Mucosa of descending colon (tissue), 3 donors: ENCODE measurements at regions not wholly inside any gene's neighbourhood (a gene's known extent, or its start where the extent isn't known, plus 50 kb on each side); places are given as distances from the start of the nearest gene placed in this dataset.

ENCODE experiments used
- ATAC-seq: fragments of 200-7000 bp; cut with Tn5 transposase; one replicate; pipeline ENCODE4 v1.9.1; 2020; ENCODE audit warnings: mild to moderate bottlenecking, moderate library complexity
- DNase-seq, 3 donors: peaks; one replicate each; pipeline ENCODE4 v3.0.0-alpha.2; 2020
- H3K36me3 ChIP-seq: fragments of 200-600 bp; one replicate; pipeline ENCODE4 v1.8.0; 2021; ENCODE audit warnings: low read depth, mild to moderate bottlenecking
- H3K4me1 ChIP-seq: fragments of 200-600 bp; one replicate; pipeline ENCODE4 v1.8.0; 2021; ENCODE audit warnings: low read depth, mild to moderate bottlenecking
- H3K4me3 ChIP-seq: fragments of 200-600 bp; one replicate; pipeline ENCODE4 v1.8.0; 2021; ENCODE audit warnings: mild to moderate bottlenecking
- H3K9me3 ChIP-seq: fragments of 200-600 bp; one replicate; pipeline ENCODE4 v1.8.0; 2021; ENCODE audit warnings: mild to moderate bottlenecking
- intact Hi-C, 2 donors: fragments of 100-400 bp; cut with DNase I in 1 of 2; cut with micrococcal nuclease in 1 of 2; formaldehyde crosslinking; loops; one replicate each; pipeline versions ENCODE4 v1.11.0 to v1.11.1; 2022; cut with DNase I, micrococcal nuclease
- TF ChIP-seq, protein P1 (sequence below): fragments of 200-600 bp; IDR thresholded peaks from one replicate; pipeline ENCODE4 v1.8.0; 2022; ENCODE audit warnings: antibody characterized with exemption, mild to moderate bottlenecking
- donor health status: DM: no; HTN: no; CAD: no; lungs with moderate emphysema.
- donor health status: DM: no; HTN: no; CAD: no.
- donor health status: DM: no; HTN: yes; CAD: no.

GRCh38 chr13:99868767-99869166 is 102.8 kb downstream of the ZIC5 start:
- Histone ChIP-seq H3K9me3 (no peaks in the 10 kb centered on the region), H3K4me3 (no peak overlapping the region), H3K36me3 (no peaks in the 10 kb centered on the region), H3K4me1 (no peaks in the 10 kb centered on the region)
- intact Hi-C loops: no loop called here
- ATAC-seq: no peak
- TF ChIP-seq, protein P1, sequence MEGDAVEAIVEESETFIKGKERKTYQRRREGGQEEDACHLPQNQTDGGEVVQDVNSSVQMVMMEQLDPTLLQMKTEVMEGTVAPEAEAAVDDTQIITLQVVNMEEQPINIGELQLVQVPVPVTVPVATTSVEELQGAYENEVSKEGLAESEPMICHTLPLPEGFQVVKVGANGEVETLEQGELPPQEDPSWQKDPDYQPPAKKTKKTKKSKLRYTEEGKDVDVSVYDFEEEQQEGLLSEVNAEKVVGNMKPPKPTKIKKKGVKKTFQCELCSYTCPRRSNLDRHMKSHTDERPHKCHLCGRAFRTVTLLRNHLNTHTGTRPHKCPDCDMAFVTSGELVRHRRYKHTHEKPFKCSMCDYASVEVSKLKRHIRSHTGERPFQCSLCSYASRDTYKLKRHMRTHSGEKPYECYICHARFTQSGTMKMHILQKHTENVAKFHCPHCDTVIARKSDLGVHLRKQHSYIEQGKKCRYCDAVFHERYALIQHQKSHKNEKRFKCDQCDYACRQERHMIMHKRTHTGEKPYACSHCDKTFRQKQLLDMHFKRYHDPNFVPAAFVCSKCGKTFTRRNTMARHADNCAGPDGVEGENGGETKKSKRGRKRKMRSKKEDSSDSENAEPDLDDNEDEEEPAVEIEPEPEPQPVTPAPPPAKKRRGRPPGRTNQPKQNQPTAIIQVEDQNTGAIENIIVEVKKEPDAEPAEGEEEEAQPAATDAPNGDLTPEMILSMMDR: no peak
- no peak for DNase-seq

GRCh38 chr13:99867535-99868257 is 103.9 kb downstream of the ZIC5 start:
- ATAC-seq (no peak), DNase-seq (no peak)
- H3K4me3 ChIP-seq: no peak overlapping the region
- H3K9me3 ChIP-seq: no peaks in the 10 kb centered on the region
- H3K4me1 ChIP-seq: no peaks in the 10 kb centered on the region
- no peaks in the 10 kb centered on the region for H3K36me3 ChIP-seq
- TF ChIP-seq, protein P1: no peak
- intact Hi-C loops: no loop called here

- DNase-seq (no peak), ATAC-seq (no peak)
- intact Hi-C loops: no loop called here
- H3K9me3 ChIP-seq: no peaks in the 10 kb centered on the region
- H3K36me3 ChIP-seq: no peaks in the 10 kb centered on the region
- no peaks in the 10 kb centered on the region for H3K4me1 ChIP-seq
- TF ChIP-seq, protein P1: no peak
- no peak overlapping the region for H3K4me3 ChIP-seq
These were observed 104.8 kb downstream of the ZIC5 start for GRCh38 chr13:99866781-99867180.

DNA sequence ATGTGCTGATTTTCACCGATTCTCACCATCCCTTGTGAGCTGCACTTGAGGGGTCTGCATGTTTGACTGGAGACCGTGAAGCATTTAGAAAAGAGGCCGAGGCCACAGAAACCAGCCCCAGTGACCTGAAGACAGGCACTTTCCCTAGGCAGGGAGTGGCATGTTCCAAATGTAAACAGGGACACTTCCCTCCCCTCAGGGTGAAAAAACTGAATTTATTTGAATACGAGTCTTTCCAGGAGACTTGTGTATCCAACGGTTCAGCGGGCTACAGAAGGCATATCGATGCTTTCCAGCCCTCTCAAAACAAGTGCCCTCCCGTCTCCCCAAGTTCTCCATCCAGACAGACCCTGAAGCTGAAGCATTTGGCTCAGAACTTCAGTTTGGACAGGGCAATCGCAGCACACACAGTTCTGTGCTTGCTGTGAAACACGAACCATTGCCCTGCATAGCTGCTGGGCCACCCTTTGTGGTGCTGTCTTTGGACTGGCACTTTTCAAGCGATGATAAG is 106.1 kb downstream of the ZIC5 start:
- DNase-seq: no peak
- Histone ChIP-seq H3K36me3 (no peaks in the 10 kb centered on the region), H3K4me1 (no peaks in the 10 kb centered on the region), H3K9me3 (no peaks in the 10 kb centered on the region), H3K4me3 (no peak overlapping the region)
- no peak for ATAC-seq
- intact Hi-C loops: no loop called here
- TF ChIP-seq, protein P1: no peak

GRCh38 chr13:99864627-99864990 is 107.0 kb downstream of the ZIC5 start:
- Histone ChIP-seq H3K4me3 (no peak overlapping the region), H3K36me3 (no peaks in the 10 kb centered on the region), H3K4me1 (peaks cover under 1% of the 10 kb centered on the region), H3K9me3 (no peaks in the 10 kb centered on the region)
- no peak for DNase-seq
- no peak for ATAC-seq
- TF ChIP-seq, protein P1: no peak
- intact Hi-C loops: no loop called here
